ENCODE measurements at regions not wholly inside any gene's neighbourhood (a gene's known extent, or its start where the extent isn't known, plus 50 kb on each side); places are given as distances from the start of the nearest gene placed in this dataset.

- no CpG with 5 or more reads among the region's 6 CpGs for WGBS (ENCODE audit: extremely low coverage, insufficient read length, low lambda C conversion rate)
- H3K36me3 Mint-ChIP-seq (ENCODE audit: insufficient read depth in 1 of 3, low read depth in 3 of 3), result no peaks in the 10 kb centered on the region; a peak in 1 of 7 replicates
- Histone ChIP-seq H4K91ac (ENCODE audit: insufficient read length, low read depth, low read length) (no peak overlapping the region), H2AFZ (ENCODE audit: low read length) (no peak overlapping the region), H4K5ac (ENCODE audit: insufficient read length, low read depth, low read length) (no peak overlapping the region), H2BK12ac (ENCODE audit: insufficient read length, low read depth, low read length) (no peak overlapping the region), H3K4me2 (ENCODE audit: insufficient read depth, insufficient read length, low read length) (no peak overlapping the region), H3K23me2 (ENCODE audit: insufficient read length, low read depth, low read length, poor library complexity, severe bottlenecking) (no peaks in the 10 kb centered on the region), H2BK120ac (ENCODE audit: low read depth, low read length, poor library complexity, severe bottlenecking) (no peak overlapping the region), H4K20me1 (ENCODE audit: control insufficient read depth, insufficient read depth, insufficient read length) (no peaks in the 10 kb centered on the region), H3K4me1 (ENCODE audit: insufficient read depth, low read length) (no peaks in the 10 kb centered on the region), H3K4ac (ENCODE audit: low read depth, low read length) (no peak overlapping the region), H3K27ac (ENCODE audit: insufficient read length, low read depth, low read length) (no peak overlapping the region), H3K79me2 (ENCODE audit: insufficient read depth, low read length) (no peaks in the 10 kb centered on the region), H3K56ac (ENCODE audit: insufficient read length, low read depth, low read length) (no peak overlapping the region), H3K9me3 (ENCODE audit: control insufficient read depth, low read depth, low read length) (no peaks in the 10 kb centered on the region), H4K8ac (replicated peaks; ENCODE audit: insufficient read length, low read depth, low read length) (no peak overlapping the region), H3K23ac (ENCODE audit: insufficient read length, low read depth, low read length) (no peak overlapping the region), H3K18ac (ENCODE audit: insufficient read length, low read depth, low read length) (no peak overlapping the region), H3K14ac (ENCODE audit: insufficient read depth, low read length) (no peak overlapping the region), H3K27me3 (ENCODE audit: insufficient read depth, low read length) (no peaks in the 10 kb centered on the region), H2BK20ac (ENCODE audit: low read depth, low read length, poor library complexity, severe bottlenecking) (no peak overlapping the region), H2BK5ac (ENCODE audit: insufficient read length, low read length) (no peak overlapping the region), H2AK5ac (ENCODE audit: insufficient read length, low read length) (no peak overlapping the region), H3T11ph (ENCODE audit: low read length) (no peak overlapping the region), H3K9ac (ENCODE audit: extremely low read depth, insufficient read length, low read length) (no peak overlapping the region), H2BK15ac (ENCODE audit: low read depth, low read length) (no peak overlapping the region), H3K79me1 (ENCODE audit: insufficient read depth, low read depth, low read length, poor library complexity, severe bottlenecking) (no peaks in the 10 kb centered on the region)
- TF ChIP-seq, protein P1, sequence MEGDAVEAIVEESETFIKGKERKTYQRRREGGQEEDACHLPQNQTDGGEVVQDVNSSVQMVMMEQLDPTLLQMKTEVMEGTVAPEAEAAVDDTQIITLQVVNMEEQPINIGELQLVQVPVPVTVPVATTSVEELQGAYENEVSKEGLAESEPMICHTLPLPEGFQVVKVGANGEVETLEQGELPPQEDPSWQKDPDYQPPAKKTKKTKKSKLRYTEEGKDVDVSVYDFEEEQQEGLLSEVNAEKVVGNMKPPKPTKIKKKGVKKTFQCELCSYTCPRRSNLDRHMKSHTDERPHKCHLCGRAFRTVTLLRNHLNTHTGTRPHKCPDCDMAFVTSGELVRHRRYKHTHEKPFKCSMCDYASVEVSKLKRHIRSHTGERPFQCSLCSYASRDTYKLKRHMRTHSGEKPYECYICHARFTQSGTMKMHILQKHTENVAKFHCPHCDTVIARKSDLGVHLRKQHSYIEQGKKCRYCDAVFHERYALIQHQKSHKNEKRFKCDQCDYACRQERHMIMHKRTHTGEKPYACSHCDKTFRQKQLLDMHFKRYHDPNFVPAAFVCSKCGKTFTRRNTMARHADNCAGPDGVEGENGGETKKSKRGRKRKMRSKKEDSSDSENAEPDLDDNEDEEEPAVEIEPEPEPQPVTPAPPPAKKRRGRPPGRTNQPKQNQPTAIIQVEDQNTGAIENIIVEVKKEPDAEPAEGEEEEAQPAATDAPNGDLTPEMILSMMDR (conservative IDR thresholded peaks at IDR 0.05), result no peak
- H3K27ac Mint-ChIP-seq, result no peak overlapping the region
- no peaks in the 10 kb centered on the region; a peak in 1 of 5 replicates for H3K9me3 Mint-ChIP-seq
- DNase-seq, result no peak
- no peaks in the 10 kb centered on the region; the same call in 1 of the 2 replicates for H3K27me3 Mint-ChIP-seq (ENCODE audit: low read depth)
- no peak overlapping the region for H3K4me3 Mint-ChIP-seq
- no peaks in the 10 kb centered on the region for H3K4me1 Mint-ChIP-seq
Observed at GRCh38 chr10:30732671-30733070, 103.1 kb upstream of the LYZL2 start.

Data from H9 (cell line).